IPS-20b (cell line): ENCODE measurements at regions not wholly inside any gene's neighbourhood (a gene's known extent, or its start where the extent isn't known, plus 50 kb on each side); places are given as distances from the start of the nearest gene placed in this dataset.
"Not testable (repeated sequence)": the region's sequence is repeated elsewhere in the genome, so short reads cannot be mapped to it uniquely, and the experiment has no call there.

Source experiments
- H3K27ac ChIP-seq: one replicate; pipeline ENCODE4 v1.5.1; 2013; ENCODE audit warnings: low read length
- H3K27me3 ChIP-seq: 2 replicates; pipeline ENCODE4 v1.6.1; 2013; ENCODE audit warnings: mild to moderate bottlenecking, low read length, inconsistent platforms; ENCODE audit not compliant: insufficient read depth
- H3K36me3 ChIP-seq: 2 replicates; pipeline ENCODE4 v1.6.1; 2013; ENCODE audit warnings: low read depth, mild to moderate bottlenecking, inconsistent platforms, low read length, moderate library complexity; ENCODE audit not compliant: insufficient read depth
- H3K4me1 ChIP-seq: 2 replicates; pipeline ENCODE4 v1.6.1; 2013; ENCODE audit warnings: mild to moderate bottlenecking, control low read depth, inconsistent platforms, low read length, moderate library complexity; ENCODE audit not compliant: insufficient read depth
- H3K4me3 ChIP-seq: 2 replicates; pipeline ENCODE4 v1.5.1; 2013; ENCODE audit warnings: mild to moderate bottlenecking, low read length, inconsistent platforms
- H3K9ac ChIP-seq: 2 replicates; pipeline ENCODE4 v1.6.1; 2013; ENCODE audit warnings: low read depth, mild to moderate bottlenecking, inconsistent platforms, low read length, moderate library complexity
- H3K9me3 ChIP-seq: 2 replicates; pipeline ENCODE4 v1.6.1; 2013; ENCODE audit warnings: mild to moderate bottlenecking, low read depth, low read length, inconsistent platforms; ENCODE audit not compliant: insufficient read depth

DNA sequence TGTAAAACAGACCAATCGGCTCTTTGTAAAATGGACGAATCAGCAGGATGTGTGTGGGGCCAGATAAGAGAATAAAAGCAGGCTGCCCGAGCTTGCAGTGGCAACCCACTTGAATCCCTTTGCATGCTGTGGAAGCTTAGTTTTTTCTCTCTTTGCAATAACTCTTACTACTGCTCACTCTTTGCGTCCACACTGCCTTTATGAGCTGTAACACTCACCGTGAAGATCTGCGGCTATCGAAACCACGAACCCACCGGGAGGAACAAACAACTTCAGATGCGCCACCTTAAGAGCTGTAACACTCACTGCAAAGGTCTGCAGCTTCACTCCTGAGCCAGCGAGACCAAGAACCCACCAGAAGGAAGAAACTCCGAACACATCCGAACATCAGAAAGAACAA lies 722.7 kb downstream of the DIAPH3 start:
- H3K4me3 ChIP-seq, result not testable (repeated sequence)

DNA sequence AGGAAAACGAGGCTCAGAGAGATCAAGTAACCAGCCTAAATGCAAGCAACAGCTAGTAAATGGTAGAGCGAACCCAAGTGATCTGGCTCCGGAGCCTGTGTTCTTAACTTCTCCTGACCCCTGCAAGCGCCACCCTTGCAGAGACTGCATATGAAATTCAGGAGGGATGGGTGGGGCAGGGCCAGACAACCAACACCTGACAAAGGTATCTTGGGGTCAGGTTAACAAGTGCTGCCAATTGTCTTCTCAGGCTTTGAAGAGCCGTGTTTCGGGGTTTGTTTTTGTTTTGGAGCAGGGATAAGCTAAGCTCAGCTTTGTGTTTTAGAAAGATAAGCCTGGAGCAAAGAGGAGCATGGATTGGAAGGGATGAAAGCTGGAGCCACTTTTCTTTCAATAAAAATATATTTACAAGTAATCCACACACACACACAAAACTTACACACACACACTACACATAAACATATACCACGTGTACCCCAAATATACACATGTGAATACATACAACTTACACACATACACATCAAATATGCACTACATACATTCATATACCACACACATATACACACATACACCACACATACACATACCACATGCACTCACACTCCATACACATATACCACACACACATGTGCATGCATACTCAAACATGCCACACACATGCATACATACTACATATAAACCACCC lies 722.0 kb downstream of the DIAPH3 start:
- Histone ChIP-seq H3K9ac (no peak overlapping the region), H3K9me3 (no peaks in the 10 kb centered on the region; the same call in 1 of the 2 replicates), H3K36me3 (no peaks in the 10 kb centered on the region), H3K4me1 (peaks cover 10% of the 10 kb centered on the region; the same call in 1 of the 2 replicates), H3K4me3 (no peak overlapping the region), H3K27me3 (no peaks in the 10 kb centered on the region), H3K27ac (no peak overlapping the region)

More for the DNA sequence above, 722.7 kb downstream of the DIAPH3 start:
- not testable (repeated sequence) for H3K4me1 ChIP-seq, H3K9me3 ChIP-seq, H3K27me3 ChIP-seq, H3K27ac ChIP-seq, H3K9ac ChIP-seq, H3K36me3 ChIP-seq

DNA sequence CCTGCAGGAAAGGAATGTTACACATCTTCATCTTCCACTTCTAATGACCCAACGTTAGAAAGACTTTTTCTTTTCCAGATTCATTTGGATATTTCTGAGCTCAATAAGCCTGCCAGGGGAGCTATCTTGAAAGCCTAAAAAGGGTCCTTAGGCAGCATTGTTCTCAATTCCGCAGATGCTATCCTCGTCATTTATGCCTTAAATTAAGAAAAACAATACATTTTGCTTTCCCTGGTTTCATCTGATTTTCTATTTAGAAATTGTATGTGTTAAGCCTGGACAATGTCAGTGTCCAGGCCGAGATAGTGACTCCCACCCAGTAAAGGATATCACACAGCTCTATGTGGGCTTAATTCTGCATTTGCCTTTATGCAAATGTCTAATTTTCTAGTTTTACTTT lies 721.3 kb downstream of the DIAPH3 start:
- peaks cover 18% of the 10 kb centered on the region for H3K4me1 ChIP-seq
- no peaks in the 10 kb centered on the region for H3K36me3 ChIP-seq
- no peak overlapping the region for H3K4me3 ChIP-seq
- H3K27me3 ChIP-seq, result no peaks in the 10 kb centered on the region
- H3K9me3 ChIP-seq, result no peaks in the 10 kb centered on the region; the same call in 1 of the 2 replicates
- no peak overlapping the region for H3K9ac ChIP-seq
- H3K27ac ChIP-seq, result no peak overlapping the region

DNA sequence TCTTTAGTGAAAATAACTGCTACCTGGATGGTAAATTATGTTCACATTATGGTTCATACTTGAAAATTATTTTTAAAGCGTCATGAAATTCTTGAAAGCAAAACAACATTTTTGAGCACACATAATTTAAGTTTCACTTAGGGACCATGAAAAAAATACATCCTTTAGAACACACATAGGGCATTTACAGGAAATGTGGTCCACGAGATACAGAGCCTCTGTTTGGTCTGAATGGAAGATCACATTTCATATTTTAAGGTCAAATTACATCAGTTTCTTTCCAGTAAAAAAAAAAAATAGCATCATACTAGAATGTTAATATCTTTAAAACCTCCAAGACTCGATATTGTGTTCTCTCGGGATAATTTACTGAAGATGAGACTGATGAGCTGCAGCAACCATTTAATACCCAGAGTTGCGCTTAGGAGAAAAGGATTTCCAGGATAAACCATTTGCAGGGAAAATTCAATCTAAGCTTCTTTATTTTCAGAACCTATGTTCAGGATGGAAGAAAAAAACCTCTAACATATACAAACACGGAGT lies 720.7 kb downstream of the DIAPH3 start:
- H3K4me1 ChIP-seq, result peaks cover 23% of the 10 kb centered on the region
- H3K9me3 ChIP-seq, result no peaks in the 10 kb centered on the region; the same call in 1 of the 2 replicates
- no peak overlapping the region for H3K9ac ChIP-seq
- no peak overlapping the region for H3K27ac ChIP-seq
- no peaks in the 10 kb centered on the region for H3K27me3 ChIP-seq
- H3K36me3 ChIP-seq, result no peaks in the 10 kb centered on the region
- H3K4me3 ChIP-seq, result no peak overlapping the region

DNA sequence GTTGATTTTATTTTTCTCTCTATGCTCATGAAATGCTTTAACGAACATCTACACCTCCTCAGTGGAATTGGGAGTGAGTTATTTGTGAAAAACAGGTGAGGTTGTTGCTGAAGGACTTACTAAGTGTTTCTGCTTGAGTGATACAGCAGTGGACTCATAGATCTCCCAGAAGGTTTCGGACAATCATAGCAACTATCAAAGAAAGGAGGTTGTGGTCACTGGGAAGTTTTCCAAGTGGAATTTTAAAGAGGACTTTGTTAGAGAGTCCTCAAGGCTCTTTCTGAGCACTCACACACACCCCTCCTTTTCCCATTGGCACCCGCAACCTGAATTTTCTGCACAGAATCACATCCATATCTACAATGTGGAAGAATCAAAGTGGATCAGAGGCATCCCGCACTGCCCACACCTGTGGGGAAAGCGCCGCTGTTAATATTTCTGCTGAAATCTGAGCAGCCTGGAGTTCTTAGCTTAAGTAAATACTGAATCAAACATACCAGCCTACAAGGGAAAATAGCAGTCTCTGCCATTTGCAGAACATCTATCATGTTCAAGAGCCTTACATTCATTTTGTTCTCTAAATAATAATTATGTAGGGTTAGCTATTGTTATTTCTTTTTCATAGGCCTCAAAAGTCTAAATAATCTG lies 719.4 kb downstream of the DIAPH3 start:
- Histone ChIP-seq H3K36me3 (no peaks in the 10 kb centered on the region), H3K9me3 (no peaks in the 10 kb centered on the region; the same call in 1 of the 2 replicates), H3K27ac (no peak overlapping the region), H3K27me3 (peaks cover 2% of the 10 kb centered on the region; the same call in 1 of the 2 replicates), H3K4me1 (peaks cover 29% of the 10 kb centered on the region), H3K4me3 (no peak overlapping the region), H3K9ac (no peak overlapping the region)

DNA sequence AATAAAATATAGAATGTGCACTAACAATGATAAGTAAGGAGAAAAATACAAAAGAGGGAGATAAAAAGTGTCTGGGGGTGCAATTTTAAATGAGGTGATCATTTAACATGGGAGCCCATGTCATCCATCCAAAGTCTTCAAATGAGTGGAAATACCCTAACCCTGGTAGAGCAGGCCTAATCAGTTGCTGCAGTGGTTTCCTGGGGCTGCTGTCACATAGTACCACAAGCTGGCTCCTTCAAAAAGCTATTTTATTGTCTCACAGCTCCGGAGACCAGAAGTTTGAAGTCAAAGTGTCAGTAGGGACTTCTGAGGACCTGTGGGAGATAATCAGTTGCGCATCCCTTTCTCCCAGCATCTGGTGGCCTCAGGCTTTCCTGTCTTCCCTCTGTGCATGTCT lies 717.9 kb downstream of the DIAPH3 start:
- Histone ChIP-seq H3K36me3 (no peaks in the 10 kb centered on the region), H3K27me3 (peaks cover 9% of the 10 kb centered on the region; the same call in 1 of the 2 replicates), H3K27ac (no peak overlapping the region), H3K9ac (no peak overlapping the region), H3K9me3 (no peaks in the 10 kb centered on the region), H3K4me3 (no peak overlapping the region), H3K4me1 (peaks cover 29% of the 10 kb centered on the region)

DNA sequence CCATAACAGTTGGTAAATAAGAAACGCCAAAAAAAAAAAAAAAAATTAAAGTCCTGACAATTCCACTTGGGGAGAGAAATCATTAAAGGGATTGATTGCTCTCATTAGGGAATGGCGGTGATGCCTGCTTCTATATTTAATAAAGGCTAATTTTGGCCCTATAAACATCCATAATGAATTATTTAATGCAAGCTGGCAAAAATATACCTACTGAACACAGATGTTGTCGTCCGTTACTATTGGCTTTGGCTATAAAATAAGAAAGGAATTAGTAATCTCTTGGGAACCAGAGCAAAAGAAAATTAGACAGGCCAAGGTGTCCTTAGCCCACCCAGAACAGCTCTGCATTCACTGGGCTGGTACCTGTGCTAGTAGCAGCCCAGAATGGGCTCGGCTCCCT lies 717.3 kb downstream of the DIAPH3 start:
- H3K27me3 ChIP-seq, result peaks cover 9% of the 10 kb centered on the region; the same call in 1 of the 2 replicates
- peaks cover 29% of the 10 kb centered on the region for H3K4me1 ChIP-seq
- no peaks in the 10 kb centered on the region for H3K9me3 ChIP-seq
- H3K4me3 ChIP-seq, result no peak overlapping the region
- H3K27ac ChIP-seq, result no peak overlapping the region
- no peak overlapping the region for H3K9ac ChIP-seq
- H3K36me3 ChIP-seq, result no peaks in the 10 kb centered on the region

DNA sequence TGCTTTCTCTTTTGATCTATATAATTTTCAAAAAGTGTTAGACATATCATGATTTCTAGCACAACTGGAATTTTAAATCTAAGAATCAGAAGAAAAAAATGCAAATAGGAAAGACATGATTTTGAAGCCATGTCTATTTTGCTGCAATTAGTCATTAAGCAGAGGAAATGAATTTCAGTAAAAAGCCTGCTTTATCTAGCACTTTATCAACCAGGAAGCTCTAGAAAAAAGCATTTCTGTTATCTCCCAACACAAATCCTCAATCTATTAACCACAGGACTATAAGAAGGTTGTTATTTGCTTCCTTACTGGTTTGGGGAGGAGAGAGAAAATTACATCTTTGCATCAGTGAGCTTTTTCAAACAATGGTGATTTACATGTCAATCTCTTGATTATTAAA lies 716.7 kb downstream of the DIAPH3 start:
- H3K9me3 ChIP-seq, result no peaks in the 10 kb centered on the region
- no peak overlapping the region for H3K4me3 ChIP-seq
- H3K4me1 ChIP-seq, result peaks cover 34% of the 10 kb centered on the region
- H3K9ac ChIP-seq, result peak overlapping the region; percentile 1; the same call in 1 of the 2 replicates
- peaks cover 9% of the 10 kb centered on the region; the same call in 1 of the 2 replicates for H3K27me3 ChIP-seq
- no peaks in the 10 kb centered on the region for H3K36me3 ChIP-seq
- H3K27ac ChIP-seq, result no peak overlapping the region

DNA sequence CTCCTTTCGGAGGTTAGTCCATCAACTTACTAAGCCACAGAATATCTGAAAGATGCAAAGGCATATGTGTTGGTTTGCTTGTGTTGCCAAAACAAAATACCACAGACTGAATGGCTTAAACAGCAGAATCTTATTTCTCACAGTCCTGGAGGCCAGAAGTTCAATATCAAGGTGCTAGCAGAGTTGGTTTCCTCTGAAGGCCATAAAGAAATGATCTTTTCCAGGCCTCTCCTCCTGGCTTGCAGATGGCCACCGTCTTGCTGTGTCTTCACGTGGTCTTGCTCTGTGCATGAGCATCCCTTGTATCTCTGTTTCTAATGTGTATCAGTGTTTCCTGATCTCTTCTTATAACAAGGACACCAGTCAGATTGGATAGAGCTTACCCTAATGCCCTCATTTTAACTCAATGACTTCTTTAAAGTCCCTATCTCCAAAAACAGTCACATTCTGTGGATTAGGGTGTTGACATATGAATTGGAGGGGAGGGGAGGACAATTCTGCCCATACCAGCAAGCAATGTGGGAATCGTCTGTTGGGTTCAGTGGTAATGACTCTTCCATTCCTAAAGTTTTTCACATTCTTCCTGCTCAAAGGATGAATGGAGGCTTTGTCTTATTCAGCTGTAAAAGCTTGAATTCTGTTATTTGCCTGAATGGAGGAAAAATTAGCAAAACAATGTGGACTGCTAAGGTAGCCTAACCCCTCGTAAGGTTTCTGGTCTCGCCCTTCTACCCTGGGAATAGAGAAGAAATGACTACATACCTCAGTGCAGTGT lies 715.7 kb downstream of the DIAPH3 start:
- H3K4me3 ChIP-seq, result peak overlapping the region; percentile 5; the same call in 1 of the 2 replicates
- no peaks in the 10 kb centered on the region for H3K36me3 ChIP-seq
- H3K9me3 ChIP-seq, result no peaks in the 10 kb centered on the region
- H3K4me1 ChIP-seq, result peaks cover 41% of the 10 kb centered on the region
- peaks cover 9% of the 10 kb centered on the region; the same call in 1 of the 2 replicates for H3K27me3 ChIP-seq
- peak overlapping the region; percentile 78 for H3K27ac ChIP-seq
- H3K9ac ChIP-seq, result peak overlapping the region; percentile 1; the same call in 1 of the 2 replicates

DNA sequence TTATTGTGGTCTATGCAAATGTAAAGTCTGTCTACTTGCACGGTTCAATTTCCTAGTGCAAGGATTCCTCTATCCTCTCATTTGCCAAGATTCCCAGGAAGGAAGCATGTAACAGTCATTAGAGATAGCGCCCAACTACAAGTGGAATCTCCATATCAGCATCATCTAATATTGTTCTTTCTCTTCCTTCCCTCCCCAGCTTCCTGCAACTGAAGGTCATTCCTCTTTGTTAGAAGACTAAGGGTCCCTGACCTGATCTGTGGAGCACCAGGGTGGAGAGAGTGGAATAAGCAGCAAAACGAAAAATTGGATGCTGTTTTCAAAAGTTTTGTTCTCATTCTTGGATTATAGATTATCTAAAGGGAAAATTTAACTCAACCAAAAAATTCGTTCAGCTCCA lies 714.0 kb downstream of the DIAPH3 start:
- Histone ChIP-seq H3K4me1 (peaks cover 39% of the 10 kb centered on the region), H3K9me3 (no peaks in the 10 kb centered on the region), H3K27me3 (peaks cover 9% of the 10 kb centered on the region; the same call in 1 of the 2 replicates), H3K36me3 (no peaks in the 10 kb centered on the region), H3K9ac (no peak overlapping the region), H3K27ac (no peak overlapping the region), H3K4me3 (no peak overlapping the region)

DNA sequence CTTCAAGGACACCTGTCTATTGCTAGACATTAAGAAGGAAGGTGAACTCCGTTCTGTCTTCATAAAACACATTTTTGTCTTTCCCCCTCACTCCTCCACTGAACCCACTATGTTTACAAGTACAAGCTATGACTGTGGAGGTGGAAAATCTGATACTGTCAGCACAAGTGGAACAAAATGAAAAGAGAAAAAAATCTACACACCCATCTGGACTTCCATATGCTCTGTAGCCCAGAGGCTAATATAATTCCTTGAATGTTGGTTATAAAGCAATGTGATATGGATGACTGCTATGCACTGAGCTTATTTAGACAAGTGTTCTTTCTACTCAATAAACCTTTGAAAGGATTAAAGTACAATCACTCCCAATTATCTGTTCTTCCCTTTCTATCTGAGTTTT lies 713.5 kb downstream of the DIAPH3 start:
- no peaks in the 10 kb centered on the region for H3K9me3 ChIP-seq
- peaks cover 9% of the 10 kb centered on the region; the same call in 1 of the 2 replicates for H3K27me3 ChIP-seq
- no peak overlapping the region for H3K27ac ChIP-seq
- no peaks in the 10 kb centered on the region for H3K36me3 ChIP-seq
- H3K4me3 ChIP-seq, result no peak overlapping the region
- no peak overlapping the region for H3K9ac ChIP-seq
- peaks cover 39% of the 10 kb centered on the region for H3K4me1 ChIP-seq
